DMS114 treated with DMSO at 0.1 percent for 48 hours (cell line): ENCODE measurements at regions not wholly inside any gene's neighbourhood (a gene's known extent, or its start where the extent isn't known, plus 50 kb on each side); places are given as distances from the start of the nearest gene placed in this dataset.
"Not testable (repeated sequence)": the region's sequence is repeated elsewhere in the genome, so short reads cannot be mapped to it uniquely, and the experiment has no call there.

ENCODE experiments used
- DNase-seq: peaks from one replicate; lab custom pipeline; 2025; ENCODE audit not compliant: unreplicated experiment; lab: John Stamatoyannopoulos, UW

DNA sequence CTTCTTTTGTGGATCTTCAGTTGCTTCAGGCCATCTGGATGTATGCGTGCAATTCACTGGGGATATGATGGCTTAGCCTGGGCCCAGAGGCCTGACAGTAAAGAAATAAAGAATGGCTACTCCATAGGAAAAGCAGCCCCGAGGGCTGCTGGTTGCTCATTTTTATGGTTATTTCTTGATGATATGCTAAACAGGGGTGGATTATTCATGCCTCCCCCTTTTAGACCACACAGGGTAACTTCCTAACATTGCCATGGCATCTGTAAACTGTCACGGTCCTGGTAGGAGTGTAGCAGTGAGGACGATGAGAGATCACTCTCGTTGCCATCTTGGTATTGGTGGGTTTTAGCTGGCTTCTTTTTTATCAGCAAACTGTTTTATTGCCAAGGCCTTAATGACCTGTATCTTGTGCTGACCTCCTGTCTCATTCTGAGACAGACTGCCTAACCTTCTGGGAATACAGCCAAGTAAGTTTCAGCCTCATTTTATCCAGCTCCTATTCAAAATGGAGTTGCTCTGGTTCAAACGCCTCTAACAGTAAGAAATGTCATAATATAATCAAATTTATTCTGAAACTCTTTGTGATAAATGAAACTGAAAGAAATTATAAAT lies 60.5 kb downstream of the DSEL start:
- no peak for DNase-seq

DNA sequence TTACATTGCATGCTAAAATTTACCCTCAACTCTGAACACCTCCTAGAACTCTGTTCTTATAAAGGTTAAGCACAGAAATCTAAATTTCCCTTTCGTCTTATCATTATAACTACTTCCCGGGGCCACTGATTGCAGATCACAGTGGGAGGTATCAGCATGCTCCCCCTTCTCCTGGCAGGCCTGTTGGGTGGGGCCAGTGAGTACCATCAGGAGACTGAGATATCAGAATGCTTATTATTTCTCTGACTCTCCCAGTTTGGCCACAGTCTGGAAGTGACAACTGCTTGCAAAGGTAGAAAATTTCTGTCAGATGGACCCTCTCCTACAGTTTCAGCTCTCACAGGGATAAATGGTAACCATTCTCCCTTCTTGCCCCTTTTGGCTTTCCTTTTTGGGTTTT lies 62.6 kb downstream of the DSEL start:
- DNase-seq: no peak

DNA sequence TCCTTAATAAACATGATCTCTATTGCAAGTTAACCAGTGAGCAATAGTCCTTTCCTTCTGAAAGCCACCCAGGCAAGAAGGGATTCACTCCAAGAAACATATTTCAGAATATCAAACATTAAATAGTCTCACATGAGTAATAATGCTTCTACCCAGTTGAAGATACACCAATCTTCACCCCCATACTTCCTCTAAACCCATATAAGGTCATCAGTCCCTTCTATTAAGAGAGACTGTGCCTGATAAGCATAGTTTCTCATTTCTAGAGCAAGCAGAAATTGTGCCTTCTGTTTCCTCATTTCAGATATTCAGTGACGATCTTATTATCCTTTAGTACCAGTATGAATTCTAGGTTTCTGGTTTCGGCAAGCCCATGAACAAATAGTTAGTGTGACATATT lies 64.6 kb downstream of the DSEL start:
- DNase-seq: no peak

DNA sequence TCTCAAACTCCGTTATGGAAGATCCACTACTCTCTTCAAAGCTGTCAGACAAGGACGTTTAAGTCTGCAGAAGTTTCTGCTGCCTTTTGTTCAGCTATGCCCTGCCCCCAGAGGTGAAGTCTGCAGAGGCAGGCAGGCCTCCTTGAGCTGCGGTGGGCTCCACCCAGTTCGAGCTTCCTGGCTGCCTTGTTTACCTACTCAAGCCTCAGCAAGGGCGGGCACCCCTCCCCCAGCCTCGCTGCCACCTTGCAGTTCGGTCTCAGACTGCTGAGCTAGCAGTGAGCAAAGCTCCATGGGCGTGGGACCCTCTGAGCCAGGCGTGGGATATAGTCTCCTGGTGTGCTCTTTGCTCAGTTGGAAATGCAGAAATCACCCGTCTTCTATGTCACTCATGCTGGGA lies 65.4 kb downstream of the DSEL start:
- not testable (repeated sequence) for DNase-seq

GRCh38 chr18:67433971-67434370 lies 82.5 kb downstream of the DSEL start:
- DNase-seq: no peak

DNA sequence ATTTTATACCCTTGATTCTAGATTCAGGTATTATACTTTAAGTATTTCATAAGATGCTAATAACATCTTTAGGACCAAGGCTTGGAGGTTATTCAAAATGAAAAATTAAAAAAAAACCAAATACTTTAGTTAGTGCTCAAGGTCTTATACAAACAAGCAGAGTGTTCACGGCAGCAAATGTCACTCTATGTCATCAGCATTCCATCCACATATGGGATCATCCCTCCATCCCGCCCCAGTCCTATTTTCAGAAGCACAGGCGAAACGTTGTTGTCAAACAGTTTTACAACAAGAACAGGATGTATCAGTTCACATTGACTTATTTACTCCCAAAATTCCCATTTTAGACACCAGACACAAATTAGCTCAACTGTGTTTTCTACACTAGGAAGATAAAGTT lies 83.7 kb downstream of the DSEL start:
- no peak for DNase-seq

- DNase-seq: no peak
These were observed 87.7 kb downstream of the DSEL start for GRCh38 chr18:67428805-67429204.

GRCh38 chr18:67428158-67428557 lies 88.4 kb downstream of the DSEL start:
- DNase-seq: no peak

- no peak for DNase-seq
These were observed 90.0 kb downstream of the DSEL start for GRCh38 chr18:67426486-67426885.

- no peak for DNase-seq
These were observed 90.8 kb downstream of the DSEL start for GRCh38 chr18:67425672-67426071.

DNA sequence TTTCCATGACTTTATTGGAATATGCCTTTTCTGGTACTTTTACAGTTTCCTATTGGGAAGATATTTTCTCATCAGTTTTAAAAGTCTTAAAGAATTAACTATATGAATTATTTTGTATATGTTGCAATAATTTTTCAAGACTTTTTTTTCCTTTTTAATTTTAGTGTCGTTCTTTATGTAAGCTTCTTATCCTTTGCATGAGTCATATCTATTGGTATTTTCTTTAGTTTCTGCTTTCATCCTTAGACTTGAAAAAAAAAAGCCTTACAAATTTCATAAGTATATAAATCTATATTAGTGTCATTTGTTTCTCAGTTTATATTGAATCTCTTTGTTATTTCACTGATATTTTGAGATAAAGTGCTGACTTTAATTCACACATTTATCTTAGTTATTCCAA lies 94.9 kb downstream of the DSEL start:
- no peak for DNase-seq

DNA sequence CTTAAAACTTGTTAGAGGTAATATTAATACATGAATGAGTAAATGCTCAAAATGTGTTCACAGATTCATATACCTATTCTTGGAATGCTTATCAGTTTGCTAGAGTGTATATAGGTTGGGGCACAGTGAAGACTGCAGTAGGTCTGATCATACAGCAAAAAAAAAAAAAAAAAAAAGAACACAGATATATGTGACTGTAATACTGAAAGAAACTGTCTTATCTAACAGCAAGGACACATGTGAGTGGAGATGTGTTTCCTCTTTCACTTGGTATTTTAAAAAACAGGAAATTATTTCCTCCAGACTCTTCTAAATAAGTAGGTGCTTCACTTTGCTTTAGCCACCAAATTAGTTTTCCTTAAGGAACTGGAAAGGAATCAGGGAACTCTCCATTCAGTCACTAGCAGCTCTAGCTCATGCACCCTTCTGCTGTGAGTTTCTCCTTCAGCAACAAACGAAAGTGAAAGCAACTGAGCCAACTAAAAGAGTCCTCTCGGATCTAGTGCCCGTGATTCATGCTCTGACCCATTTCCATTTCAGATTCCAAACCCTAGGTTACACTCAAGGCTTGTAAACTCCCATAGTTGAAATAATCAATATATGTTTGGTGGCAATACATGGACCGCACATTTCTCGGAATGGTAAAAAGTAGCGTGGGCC lies 98.5 kb downstream of the DSEL start:
- peak; percentile 3 for DNase-seq

DNA sequence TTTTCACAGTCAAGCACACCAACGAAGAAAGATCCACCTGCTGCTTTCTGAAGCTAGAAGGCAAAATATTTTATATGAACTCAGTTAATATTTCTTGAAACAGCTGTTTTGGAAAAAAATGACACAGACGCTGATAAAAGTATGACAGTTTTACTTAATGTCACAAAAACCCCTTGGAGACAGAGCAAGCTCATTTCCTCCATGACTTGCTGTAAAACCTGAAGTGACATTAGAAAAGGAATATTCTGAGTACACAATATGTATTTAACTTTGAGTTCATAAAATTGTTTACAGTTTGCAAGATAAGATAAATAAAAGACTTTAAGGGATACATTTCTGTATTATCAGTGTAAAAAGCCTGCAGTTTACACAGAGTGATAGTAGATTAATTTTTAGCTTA lies 105.4 kb downstream of the DSEL start:
- DNase-seq: no peak

DNA sequence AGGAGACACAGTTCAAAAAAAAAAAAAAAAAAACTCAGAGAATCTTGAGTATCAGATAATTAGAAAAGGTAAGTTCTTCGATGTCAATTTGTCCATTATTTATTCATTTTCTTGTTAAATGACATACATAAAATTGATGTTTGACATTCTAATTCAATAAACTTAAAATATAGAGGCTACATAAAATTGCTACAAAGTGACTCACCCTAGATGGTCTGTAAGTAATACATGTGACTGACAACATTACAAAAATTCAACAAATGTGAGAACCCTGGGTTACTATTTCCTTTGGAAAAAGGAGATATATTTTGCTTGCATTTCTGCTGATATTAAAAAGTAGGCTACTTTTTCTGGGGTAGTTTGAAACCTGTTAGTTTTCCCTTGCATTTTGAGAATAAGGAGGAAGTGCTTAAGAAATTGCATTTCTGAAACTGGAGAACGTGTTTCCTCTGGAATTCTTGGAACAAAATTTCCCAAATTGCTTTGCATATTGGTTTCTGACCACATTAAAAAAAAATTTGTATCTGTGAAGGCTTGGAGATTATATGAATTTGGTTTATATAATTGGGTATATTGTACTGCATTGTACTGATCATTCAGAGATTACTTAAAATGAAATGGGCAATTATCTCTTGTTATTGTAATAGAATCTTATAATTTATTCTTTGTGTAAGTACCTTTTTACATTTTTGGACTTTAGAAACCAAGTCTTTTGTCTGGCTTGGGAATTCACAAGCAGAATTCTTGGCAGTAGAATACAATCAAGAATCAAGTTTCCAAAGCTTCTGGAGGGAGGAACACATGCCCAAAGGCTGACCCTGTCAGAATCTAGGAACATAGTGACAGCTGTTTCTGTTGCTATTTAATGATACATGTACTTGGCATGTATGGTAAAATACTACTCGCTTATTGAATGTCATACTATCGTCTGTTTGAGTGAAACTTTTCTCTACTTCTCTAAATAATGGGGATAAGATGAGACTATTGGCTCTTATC lies 106.1 kb downstream of the DSEL start:
- DNase-seq: no peak

DNA sequence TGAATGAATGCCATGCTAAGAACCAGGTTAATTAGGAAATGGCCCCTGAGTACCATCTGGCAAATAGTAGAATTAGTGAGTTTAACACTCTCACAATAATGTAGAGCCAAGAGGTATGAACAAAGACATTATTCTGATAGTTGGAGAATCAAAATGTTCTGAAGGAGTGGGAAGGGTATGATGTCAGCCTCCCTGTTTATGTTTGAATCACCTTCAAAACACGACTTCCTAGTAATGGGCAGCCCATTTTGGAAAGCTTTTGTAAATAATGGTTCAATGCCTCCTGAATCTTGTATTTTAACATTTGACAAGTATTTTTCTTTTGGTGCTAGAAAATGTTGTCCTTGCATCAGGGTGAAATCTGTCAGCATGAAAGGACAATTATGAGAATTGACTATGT lies 108.3 kb downstream of the DSEL start:
- DNase-seq: no peak

DNA sequence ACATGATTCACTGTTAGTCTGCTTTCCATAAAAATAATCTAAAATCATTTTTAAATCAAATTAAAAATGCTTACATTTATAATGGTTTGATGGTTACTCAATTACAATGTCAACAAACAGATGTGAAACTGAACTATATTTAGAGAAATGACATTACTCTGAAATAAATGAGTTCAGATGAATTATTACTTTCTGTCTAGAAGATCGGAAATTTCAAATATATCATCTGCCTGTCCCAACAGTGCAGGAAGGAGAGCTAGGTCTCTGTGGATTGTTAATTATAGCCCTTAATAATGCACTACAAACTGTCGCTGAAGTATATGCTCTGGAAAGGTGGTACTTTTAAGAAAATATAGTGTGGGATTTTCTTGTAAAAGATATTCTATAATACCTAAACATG lies 109.8 kb downstream of the DSEL start:
- no peak for DNase-seq

DNA sequence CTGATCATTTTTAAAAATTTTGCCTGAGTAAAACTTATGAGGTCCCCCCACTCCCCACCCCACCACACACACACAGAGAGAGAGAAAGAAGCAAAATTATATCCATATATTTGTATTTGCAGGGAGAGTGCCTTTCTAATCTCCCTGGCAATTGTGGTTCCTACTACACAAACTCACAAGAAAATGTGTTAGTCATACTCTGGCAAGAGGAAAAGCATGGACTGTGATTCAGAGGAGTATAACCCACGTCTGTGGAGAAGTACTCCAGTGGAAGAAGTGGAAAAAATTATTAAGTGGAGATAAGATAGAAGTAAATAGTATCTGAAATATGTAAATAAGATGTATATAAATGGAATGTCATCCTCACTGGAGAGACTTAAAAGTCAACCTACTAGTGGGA lies 114.0 kb downstream of the DSEL start:
- DNase-seq: no peak

DNA sequence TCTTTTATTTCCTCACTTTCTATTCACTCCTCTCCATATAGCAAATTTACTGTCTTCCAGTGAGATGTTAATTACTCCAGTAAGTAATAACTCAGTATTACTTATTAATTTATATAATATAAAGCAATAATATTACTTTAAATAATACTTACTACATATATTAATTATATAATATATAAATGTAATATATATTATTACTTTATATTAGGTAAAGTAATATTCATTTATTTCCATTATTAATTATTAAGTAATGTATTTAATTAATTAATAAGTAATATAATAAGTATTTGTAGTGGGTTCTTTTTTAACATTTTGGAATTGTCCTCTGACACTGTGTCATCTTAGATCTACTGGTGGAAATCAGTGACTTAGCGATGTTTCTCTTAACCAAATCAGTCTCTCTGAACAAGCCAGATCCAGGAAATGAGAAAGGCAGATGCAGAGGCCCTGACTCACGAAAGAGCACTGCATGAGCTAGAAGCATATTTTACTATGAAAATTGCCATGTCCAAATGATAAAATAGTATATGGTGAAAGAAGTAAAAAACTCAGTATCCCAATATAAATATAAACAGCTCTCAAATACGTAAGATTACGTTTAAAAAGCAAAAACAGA lies 115.9 kb downstream of the DSEL start:
- no peak for DNase-seq

DNA sequence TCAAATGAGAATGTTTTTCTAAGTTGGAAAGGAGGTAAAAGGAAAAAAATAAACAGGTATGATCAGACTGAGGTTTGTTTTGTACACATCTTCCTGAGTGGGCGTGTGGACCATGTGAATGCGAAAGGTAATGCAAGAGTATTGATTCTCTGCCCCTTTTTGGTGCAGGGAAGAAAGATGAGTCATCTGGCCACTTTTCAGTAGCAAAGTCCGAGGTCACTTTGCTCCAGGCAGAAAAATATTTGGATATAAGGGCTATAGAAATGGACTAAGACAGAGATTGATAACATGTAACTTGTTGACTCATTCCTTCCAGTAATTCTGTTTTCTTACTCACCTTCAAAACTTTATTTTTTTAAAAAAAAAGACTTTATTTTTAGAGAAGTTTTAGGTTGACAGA lies 130.5 kb downstream of the DSEL start:
- no peak for DNase-seq

- no peak for DNase-seq
These were observed 131.1 kb downstream of the DSEL start for GRCh38 chr18:67385455-67385854.

- DNase-seq: not testable (repeated sequence)
These were observed 132.5 kb downstream of the DSEL start for GRCh38 chr18:67384057-67384456.
